IPS-18c (cell line): ENCODE measurements at regions not wholly inside any gene's neighbourhood (a gene's known extent, or its start where the extent isn't known, plus 50 kb on each side); places are given as distances from the start of the nearest gene placed in this dataset.
"Not testable (repeated sequence)": the region's sequence is repeated elsewhere in the genome, so short reads cannot be mapped to it uniquely, and the experiment has no call there.

ENCODE experiments used
- H3K4me3 ChIP-seq: 2 replicates; pipeline ENCODE4 v1.7.0; 2013; ENCODE audit warnings: low read depth, mild to moderate bottlenecking, low read length, moderate library complexity; ENCODE audit not compliant: insufficient read depth
- H3K9me3 ChIP-seq: one replicate; pipeline ENCODE4 v1.6.1; 2013; ENCODE audit warnings: mild to moderate bottlenecking, low read length, moderate library complexity; ENCODE audit not compliant: control insufficient read depth, insufficient read depth

DNA sequence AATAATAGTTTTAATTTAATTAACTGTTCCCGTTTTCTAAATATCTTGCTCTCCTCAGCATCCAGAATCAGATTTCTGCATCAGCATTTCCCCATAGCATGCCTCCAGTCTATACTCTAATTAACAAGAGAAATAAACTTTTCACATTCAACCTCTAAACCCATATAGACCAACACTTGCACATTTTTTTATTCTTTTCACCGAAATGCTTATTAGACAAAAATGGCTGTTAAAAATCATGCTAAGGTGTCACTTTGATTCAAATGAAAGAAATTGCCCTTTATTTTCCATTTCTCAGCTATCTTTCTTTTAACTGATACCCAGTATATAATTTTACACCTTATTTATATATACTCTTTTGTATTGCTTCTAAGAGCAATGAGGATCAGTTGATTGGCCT, 1107.1 kb upstream of the EPHA6 start:
- H3K4me3 ChIP-seq = no peak overlapping the region
- H3K9me3 ChIP-seq = no peaks in the 10 kb centered on the region

DNA sequence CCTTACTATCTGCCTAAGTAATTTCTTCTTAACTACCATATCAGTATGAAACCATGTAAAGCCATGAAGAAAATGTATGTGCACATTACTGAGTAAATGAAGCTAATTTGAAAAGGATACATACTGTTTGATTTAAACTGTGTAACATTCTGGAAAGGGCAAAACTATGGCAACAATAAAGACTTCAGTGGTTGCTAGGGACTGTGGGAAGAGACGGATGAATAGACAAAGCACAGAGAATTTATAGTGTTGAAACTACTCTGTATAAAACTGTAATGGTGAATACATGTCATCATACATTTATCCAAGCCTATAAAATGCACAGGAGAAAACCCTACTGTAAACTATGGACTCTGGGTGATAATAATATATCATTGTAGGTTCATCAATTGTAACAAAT, 1103.7 kb upstream of the EPHA6 start:
- no peaks in the 10 kb centered on the region for H3K9me3 ChIP-seq
- H3K4me3 ChIP-seq = no peak overlapping the region

DNA sequence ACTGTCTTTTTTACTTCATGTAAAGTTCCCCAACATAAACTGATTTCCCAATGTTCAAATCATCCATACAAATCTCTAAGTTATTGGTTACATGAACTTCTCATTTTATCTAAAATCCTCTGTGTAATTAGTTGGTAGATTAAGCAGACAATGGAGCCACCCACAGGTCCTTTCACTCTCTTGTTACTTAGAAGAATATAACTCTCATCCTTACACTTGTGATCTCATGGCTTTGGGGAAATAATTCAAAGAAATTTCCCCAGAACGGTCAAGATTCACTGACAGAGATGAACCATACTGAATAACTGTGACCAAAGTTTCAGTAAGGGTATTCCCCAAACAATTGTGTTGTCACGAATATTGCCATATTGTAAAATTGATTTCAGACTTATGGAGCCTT, 1102.6 kb upstream of the EPHA6 start:
- no peaks in the 10 kb centered on the region for H3K9me3 ChIP-seq
- H3K4me3 ChIP-seq = no peak overlapping the region

DNA sequence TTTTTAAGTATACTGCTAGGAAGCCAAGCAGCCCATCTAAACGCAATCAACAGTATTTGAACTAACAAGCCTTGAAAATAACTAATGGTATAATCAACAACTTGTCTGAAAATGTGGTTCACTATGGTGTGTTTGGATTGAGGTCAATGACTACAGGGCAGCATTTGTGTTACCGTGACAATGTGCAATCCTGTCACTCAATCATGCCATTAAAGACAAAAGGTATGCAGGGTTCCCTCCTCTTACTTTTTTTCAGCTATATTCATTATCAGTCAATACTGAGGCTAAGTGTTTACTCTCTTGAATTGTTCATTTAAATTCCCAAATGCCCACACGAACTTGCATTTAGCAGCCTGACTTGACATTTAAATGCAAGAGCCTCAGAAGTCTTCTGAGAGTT, 1099.3 kb upstream of the EPHA6 start:
- Histone ChIP-seq H3K9me3 (no peaks in the 10 kb centered on the region), H3K4me3 (no peak overlapping the region)

DNA sequence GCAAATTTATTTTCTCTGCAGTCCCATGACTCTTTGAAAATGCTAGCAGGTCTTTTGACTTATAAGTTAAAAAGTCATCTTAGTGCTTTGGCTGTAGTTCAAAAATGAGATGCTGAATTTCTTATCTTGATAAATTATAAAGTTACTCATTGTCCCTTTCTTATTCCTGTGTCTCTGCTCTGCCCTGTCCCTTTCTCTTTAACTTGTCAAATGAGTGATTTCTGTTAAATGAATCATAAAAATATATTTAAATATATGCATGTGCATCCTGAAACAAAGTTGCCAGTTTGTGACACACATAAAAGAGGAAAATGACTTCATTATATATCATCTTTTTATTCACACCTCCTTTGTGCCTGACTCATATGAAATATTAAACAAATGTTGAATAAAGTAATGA, 1097.3 kb upstream of the EPHA6 start:
- H3K4me3 ChIP-seq = no peak overlapping the region
- no peaks in the 10 kb centered on the region for H3K9me3 ChIP-seq

DNA sequence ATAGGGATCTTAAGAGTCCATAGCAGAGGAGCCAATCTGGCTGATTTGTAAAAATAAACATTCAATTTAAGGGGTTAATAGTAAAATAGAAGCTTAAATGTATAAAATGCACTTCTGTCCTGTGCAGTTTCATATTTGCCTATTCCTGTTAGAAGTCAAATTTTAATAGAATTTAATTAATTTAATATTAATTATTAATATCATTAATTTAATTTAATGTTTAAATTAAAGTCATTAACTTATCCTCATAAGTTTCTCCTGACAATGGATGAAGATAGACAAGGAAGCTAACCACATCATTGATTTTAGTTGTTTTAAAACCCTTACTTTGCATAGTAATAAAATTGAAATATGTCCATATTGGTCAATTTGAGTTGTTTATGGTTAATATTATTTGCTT, 1096.2 kb upstream of the EPHA6 start:
- no peak overlapping the region for H3K4me3 ChIP-seq
- H3K9me3 ChIP-seq = no peaks in the 10 kb centered on the region

DNA sequence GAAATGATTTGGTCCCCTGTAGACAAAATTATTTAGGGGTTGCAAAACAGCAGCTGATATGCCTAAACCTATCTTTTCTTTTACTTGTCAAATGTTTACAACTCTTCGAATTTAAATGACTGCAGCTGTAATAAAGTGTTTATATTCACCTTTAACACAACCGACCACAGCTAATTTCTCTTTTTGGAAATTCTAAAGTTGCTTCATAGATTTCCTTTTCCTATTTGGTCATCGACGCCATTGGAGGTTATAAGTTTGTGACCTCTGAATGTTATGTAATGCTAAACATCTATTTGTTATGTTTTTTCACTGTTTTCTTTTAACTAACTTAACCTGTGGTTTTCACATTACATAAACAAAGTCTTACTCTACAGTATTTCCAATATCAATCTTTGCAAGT, 1094.9 kb upstream of the EPHA6 start:
- H3K9me3 ChIP-seq = no peaks in the 10 kb centered on the region
- no peak overlapping the region for H3K4me3 ChIP-seq

DNA sequence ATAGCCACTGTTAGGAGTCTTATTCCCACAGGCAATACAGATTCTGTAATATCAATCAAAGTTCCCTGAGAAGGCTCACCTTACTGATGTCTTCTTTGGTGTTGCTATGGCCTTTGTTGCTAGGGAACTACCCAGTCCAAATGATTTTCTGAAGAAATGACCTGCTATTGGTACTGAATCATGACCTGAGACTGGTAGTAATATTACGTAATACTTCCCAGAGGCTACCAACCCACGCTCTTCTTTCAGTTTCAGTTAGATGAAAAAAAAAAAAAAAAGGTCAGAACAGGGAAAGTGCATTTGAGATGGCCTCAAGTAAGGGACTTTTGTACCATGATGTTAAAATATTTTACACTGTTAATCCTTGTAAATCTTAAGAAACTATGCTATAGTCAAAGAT, 1092.5 kb upstream of the EPHA6 start:
- Histone ChIP-seq H3K4me3 (no peak overlapping the region), H3K9me3 (no peaks in the 10 kb centered on the region)

DNA sequence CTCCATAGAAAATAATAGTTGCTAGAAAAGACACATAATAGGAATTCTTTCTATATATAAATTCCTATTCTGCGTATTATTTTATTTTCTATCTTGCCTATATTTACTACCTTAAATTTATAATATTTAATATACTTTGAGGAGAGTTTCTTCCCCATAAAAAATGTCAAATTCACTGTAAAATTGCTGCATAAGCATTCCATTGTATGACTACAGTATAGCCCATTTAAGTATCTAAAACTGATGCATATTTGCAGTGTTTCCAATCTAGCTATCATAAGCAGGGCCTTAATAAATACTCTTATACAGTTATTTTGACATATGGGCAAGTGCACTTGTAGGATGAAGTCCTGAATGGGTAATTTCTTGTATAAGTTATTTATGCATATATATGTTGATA, 1088.6 kb upstream of the EPHA6 start:
- Histone ChIP-seq H3K4me3 (no peak overlapping the region), H3K9me3 (no peaks in the 10 kb centered on the region)

DNA sequence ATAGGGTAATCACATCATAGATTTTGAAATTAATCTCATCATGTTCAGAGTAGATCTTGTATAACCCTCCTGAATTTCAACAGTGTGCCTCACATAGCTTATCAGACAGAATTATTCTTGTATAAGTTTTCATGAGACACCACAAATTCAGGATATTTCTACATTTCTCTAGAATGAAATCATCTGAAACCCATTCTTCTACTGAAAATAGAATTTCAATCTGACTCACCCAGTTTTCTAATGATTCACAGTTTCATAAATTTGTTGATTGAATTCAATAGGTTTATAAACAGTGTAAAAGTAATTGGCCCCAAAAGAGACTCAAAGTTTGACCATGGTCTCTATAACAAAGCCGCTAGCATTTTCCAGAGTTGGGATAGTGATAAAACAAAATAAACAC, 1082.6 kb upstream of the EPHA6 start:
- Histone ChIP-seq H3K9me3 (no peaks in the 10 kb centered on the region), H3K4me3 (no peak overlapping the region)

DNA sequence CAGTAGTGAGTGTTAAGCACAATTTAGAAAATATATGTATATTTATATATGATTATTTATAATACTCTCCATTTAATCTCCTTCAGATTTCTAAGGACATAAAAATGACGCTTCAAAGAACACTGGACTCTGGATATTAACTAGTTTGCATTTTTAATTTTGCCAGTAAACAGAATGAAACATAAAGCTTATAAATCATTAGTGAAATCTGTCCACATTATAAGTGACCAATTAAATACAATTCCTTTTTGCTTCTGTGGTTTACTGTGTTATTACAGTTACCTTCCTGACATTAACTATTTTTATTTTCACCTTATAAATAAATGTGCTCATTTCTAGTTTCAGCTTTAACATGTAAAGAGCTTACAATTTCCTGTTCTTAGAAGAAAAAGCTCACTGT, 1081.1 kb upstream of the EPHA6 start:
- no peak overlapping the region for H3K4me3 ChIP-seq
- no peaks in the 10 kb centered on the region for H3K9me3 ChIP-seq

DNA sequence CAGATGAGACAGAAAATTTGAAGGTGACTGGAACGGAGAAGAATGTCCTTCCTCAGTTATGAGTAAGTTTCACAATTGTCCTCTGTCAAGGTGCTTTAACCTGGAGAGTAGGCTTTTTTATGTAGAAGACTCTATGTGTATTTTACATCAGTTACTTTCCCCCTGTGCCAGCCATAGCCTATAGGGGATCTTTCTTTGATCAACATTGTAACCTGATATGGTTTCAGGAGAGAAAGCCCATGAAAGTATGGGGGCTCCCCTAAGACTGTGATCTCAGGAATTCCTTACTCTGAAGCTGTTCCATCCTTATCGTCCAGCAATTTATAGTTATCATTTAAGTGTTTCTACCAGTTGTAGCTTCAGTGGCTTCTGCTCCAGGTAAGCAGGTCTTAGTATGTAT, 1076.3 kb upstream of the EPHA6 start:
- peaks cover 1% of the 10 kb centered on the region for H3K9me3 ChIP-seq
- no peak overlapping the region for H3K4me3 ChIP-seq

DNA sequence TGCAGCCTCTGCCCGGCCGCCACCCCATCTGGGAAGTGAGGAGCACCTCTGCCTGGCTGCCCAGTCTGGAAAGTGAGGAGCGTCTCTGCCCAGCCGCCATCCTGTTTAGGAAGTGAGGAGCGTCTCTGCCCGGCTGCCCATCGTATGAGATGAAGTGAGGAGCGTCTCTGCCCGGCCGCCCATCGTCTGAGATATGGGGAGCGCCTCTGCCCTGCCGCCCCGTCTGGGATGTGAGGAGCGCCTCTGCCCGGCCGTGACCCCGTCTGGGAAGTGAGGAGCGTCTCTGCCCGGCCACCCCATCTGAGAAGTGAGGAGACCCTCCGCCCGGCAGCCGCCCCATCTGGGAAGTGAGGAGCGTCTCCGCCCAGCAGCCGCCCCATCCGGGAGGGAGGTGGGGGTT, 1069.5 kb upstream of the EPHA6 start:
- not testable (repeated sequence) for H3K4me3 ChIP-seq, H3K9me3 ChIP-seq

DNA sequence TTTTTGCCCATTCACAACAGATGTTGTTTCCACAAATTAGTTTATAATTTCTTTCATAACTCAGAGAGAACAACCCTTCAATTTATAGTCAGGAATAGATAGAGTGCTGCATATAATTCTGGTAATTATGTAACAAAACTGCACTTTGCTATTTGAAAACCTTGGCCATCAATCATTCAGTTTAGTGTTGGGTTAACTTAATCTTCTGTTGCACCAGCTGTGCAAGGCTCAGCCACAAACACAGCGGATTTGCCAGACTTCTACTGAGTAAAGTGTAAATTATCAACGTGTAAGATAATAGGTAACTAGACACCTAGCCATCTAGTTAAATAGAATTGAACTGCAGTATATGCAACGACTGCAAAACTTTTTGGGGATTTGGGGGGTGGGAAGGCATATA, 1064.3 kb upstream of the EPHA6 start:
- no peak overlapping the region for H3K4me3 ChIP-seq
- no peaks in the 10 kb centered on the region for H3K9me3 ChIP-seq

DNA sequence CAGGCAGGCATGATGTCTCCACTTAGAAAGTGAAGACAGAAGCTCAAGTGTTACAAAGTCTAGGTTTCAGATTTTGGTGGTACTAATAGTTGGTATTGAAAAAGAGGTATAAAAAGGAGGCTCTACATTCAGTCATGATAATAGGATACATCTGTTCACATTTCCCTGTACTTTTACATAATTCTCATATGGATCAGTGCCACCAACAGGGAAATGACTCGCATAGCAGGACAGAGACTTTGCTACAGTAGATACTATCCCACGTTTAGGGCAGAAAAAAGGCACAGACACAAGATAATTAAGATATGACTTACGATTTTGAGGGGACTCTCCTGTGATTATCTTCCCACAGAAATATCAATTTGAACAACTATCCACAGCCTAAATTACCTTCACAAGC, 1062.9 kb upstream of the EPHA6 start:
- Histone ChIP-seq H3K4me3 (no peak overlapping the region), H3K9me3 (no peaks in the 10 kb centered on the region)

DNA sequence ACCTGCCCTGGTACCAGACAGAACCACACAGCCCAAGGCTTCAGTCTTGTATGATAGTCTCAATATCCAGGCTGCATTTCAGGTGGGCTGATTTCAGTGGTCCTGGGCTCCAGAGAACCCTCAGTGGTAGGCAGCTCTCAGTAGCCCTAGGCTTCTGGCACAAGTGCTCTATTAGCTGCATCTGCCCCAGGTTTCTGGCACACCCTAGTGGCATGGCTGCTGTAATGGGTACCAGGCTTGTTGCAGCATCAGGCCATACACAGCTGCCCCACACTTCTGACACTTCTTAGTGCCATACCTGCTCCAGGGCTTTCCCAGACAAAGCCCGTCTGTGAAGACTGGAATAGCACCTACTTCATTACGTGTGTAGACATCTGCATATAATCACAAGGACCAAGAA, 1062.2 kb upstream of the EPHA6 start:
- no peak overlapping the region for H3K4me3 ChIP-seq
- no peaks in the 10 kb centered on the region for H3K9me3 ChIP-seq

DNA sequence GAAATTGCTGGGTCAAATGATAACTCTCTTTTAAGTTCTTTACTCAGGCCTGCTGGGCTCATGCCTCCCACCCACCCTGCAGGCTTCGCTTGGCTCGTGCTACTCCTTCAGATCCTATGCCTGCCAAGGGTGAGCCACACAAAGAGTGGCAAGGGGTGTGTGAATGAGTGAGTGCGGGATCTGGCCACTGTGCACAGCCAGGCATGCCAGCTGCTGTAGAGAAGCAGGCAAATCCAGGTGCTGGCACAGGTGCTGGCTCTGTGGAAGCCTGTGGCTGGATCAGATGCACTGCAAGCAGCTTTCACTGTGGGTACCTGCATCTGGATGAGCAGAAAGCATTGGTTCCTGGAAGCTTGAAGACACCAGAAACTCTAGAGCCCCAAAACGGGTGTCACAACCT, 1055.7 kb upstream of the EPHA6 start:
- H3K4me3 ChIP-seq = no peak overlapping the region

DNA sequence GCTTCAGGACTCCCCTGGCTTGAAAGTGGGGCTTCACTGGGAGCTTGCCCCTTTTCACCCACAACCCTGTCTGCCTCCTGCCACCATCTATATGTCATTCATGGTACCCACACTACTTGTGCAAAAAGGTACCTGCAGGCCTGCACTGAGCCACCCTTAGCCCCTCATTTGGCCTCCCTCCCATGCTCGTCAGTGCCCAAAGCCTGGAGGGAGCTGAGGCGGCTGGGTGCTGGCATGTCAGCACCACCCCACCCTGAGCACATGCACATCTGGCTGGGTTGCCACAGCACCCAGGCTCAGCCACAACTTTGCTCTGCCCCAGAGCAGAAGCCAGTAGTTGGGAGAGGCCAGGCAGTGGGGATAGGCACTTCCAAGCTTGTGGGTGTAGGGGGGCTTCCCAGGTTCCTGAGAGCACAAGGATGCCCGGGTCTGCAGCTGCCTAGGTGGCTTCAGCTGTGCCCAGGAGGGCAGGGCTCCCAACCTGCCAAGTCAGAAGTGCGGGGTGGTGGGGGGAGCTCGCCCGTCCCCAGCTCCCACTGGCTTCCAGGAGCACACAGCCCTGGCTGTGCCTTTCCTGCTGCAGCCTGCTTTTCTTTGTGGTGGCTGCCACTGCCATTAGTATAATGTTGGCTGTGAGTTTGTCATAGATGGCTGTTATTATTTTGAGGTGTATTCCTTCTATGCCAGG, 1054.6 kb upstream of the EPHA6 start:
- Histone ChIP-seq H3K9me3 (no peaks in the 10 kb centered on the region), H3K4me3 (no peak overlapping the region)

More for the DNA sequence above, 1055.7 kb upstream of the EPHA6 start:
- H3K9me3 ChIP-seq = no peaks in the 10 kb centered on the region

DNA sequence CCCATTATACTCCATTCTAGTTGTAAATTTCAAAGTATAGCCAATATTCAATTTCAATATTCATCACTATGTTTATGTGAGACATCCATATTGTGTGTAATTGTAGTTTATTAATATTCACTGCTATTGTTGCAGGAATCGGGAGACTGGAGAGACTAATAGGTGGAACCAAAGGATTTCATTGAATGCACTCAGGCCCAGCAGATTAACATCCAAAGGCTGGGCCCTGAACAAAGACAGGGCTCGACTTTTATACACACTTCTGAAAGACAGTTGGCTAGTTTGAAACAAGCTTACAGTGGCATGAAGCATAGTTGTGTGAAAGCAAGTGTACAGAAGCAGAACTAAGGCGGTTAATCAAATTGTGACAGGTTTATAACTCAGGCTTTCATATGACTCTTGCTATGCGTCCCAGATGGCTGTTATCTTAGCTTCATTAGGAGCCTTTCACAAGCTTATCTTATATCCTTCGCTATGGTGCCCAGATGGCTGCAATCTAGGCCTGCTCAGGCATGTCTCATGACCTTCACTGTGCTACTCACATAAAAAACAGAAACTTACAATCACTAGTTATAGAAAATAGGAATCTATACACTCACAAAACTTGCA, 1038.8 kb upstream of the EPHA6 start:
- no peak overlapping the region for H3K4me3 ChIP-seq
- peaks cover 7% of the 10 kb centered on the region for H3K9me3 ChIP-seq
